ENCODE measurements at regions not wholly inside any gene's neighbourhood (a gene's known extent, or its start where the extent isn't known, plus 50 kb on each side); places are given as distances from the start of the nearest gene placed in this dataset.

DNA sequence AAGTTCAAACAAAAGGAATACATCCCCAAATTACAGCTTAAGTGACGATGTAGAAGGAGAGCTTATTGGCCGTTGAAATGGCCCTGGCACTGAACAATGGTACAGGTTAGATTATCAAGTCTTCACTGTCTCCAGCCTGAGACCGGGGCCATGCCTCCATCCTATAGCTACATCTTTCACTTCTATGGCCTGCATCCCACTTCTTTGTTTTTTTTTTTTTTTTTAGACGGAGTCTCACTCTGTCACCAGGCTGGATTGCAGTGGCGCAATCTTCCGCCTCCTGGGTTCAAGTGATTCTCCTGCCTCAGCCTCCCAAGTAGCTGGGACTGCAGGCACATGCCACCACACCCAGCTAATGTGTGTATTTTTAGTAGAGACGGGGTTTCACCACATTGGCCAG is 464.6 kb downstream of the CDH26 start:
- Histone ChIP-seq H3K4me3 (ENCODE audit: insufficient read depth, low read depth, low read length) (no peak overlapping the region), H3K27me3 (ENCODE audit: control insufficient read depth, insufficient read depth, low read length, poor library complexity, severe bottlenecking) (no peaks in the 10 kb centered on the region), H3K4me1 (ENCODE audit: control insufficient read depth, insufficient read depth, low read length) (no peaks in the 10 kb centered on the region), H3K9me3 (ENCODE audit: control insufficient read depth, low read length) (no peaks in the 10 kb centered on the region), H3K36me3 (ENCODE audit: control insufficient read depth, insufficient read depth, low read length) (no peaks in the 10 kb centered on the region), H3K27ac (ENCODE audit: insufficient read depth, low read depth, low read length, poor library complexity, severe bottlenecking) (no peak overlapping the region)
- 91 to 92% methylated on average over 7 of the region's 7 CpGs for WGBS, 2 experiments

DNA sequence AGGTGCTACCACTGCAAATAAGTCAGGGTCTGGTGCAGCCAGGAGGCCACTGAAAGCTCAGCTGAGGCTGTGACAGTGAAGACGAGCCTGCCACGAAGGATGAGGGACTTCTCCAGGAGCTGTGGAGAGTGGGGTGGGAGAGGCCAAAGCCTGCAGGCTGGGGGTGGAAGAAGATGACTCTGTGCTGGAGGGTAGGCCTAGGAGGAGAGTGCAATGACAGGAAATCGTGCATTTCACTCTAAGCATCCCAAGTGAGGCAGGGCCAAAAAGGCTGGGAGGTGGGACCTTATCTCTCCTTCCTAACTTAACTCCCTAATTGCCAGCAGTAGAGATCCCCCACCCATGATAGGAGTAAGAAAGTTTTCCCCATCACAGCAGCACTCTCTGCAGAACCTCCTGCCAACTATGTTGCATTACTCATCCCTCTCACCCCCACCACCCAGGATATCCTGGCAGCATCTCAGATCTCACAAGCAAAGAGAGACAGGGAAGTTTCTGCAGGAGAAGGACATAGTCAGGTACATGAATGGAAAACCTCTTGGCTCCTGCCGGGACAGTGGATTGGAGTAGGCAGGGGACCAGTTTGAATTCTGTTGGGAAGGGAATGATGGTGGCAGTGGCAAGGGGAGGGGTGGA is 466.2 kb downstream of the CDH26 start:
- no peak overlapping the region for H3K4me3 ChIP-seq (ENCODE audit: insufficient read depth, low read depth, low read length)
- WGBS, 2 experiments, result 85 to 87% methylated on average over 4 of the region's 4 CpGs

GRCh38 chr20:60427516-60427915 is 469.3 kb downstream of the CDH26 start:
- Histone ChIP-seq H3K36me3 (ENCODE audit: control insufficient read depth, insufficient read depth, low read length) (no peaks in the 10 kb centered on the region), H3K27me3 (ENCODE audit: control insufficient read depth, insufficient read depth, low read length, poor library complexity, severe bottlenecking) (no peaks in the 10 kb centered on the region), H3K9me3 (ENCODE audit: control insufficient read depth, low read length) (no peaks in the 10 kb centered on the region), H3K4me1 (ENCODE audit: control insufficient read depth, insufficient read depth, low read length) (no peaks in the 10 kb centered on the region), H3K4me3 (ENCODE audit: insufficient read depth, low read depth, low read length) (no peak overlapping the region), H3K27ac (ENCODE audit: insufficient read depth, low read depth, low read length, poor library complexity, severe bottlenecking) (no peak overlapping the region)
- 92 to 97% methylated on average over 5 to 6 of the region's 6 CpGs for WGBS, 2 experiments

More for the DNA sequence above, 466.2 kb downstream of the CDH26 start:
- no peaks in the 10 kb centered on the region for H3K36me3 ChIP-seq (ENCODE audit: control insufficient read depth, insufficient read depth, low read length)
- no peaks in the 10 kb centered on the region for H3K9me3 ChIP-seq (ENCODE audit: control insufficient read depth, low read length)
- no peaks in the 10 kb centered on the region for H3K4me1 ChIP-seq (ENCODE audit: control insufficient read depth, insufficient read depth, low read length)
- H3K27ac ChIP-seq (ENCODE audit: insufficient read depth, low read depth, low read length, poor library complexity, severe bottlenecking), result no peak overlapping the region
- H3K27me3 ChIP-seq (ENCODE audit: control insufficient read depth, insufficient read depth, low read length, poor library complexity, severe bottlenecking), result no peaks in the 10 kb centered on the region

DNA sequence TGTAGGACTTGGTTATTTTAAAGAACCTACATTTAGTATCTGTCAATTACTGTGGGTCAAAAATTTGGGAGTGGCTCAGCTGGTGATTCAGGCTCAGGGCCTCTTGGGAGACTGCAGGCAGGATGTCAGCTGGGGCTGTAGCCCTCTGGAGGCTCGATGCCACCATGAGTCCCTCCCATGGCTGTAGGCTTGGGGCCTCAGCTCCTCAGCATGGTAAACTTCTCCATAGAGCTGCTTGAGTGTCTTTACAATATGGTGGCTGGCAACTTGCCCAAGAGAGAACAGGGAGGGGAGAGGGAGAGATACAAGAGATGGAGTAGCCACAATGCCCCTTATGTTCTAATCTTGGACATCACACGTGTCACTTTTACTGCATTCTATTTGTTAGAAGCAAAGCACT is 470.4 kb downstream of the CDH26 start:
- Histone ChIP-seq H3K4me3 (ENCODE audit: insufficient read depth, low read depth, low read length) (no peak overlapping the region), H3K27ac (ENCODE audit: insufficient read depth, low read depth, low read length, poor library complexity, severe bottlenecking) (no peak overlapping the region), H3K4me1 (ENCODE audit: control insufficient read depth, insufficient read depth, low read length) (no peaks in the 10 kb centered on the region), H3K9me3 (ENCODE audit: control insufficient read depth, low read length) (no peaks in the 10 kb centered on the region), H3K27me3 (ENCODE audit: control insufficient read depth, insufficient read depth, low read length, poor library complexity, severe bottlenecking) (no peaks in the 10 kb centered on the region), H3K36me3 (ENCODE audit: control insufficient read depth, insufficient read depth, low read length) (no peaks in the 10 kb centered on the region)
- 92 to 93% methylated on average over 2 of the region's 2 CpGs for WGBS, 2 experiments

GRCh38 chr20:60430516-60431001 is 472.3 kb downstream of the CDH26 start:
- 94 to 95% methylated on average over 14 of the region's 14 CpGs for WGBS, 2 experiments
- Histone ChIP-seq H3K27me3 (ENCODE audit: control insufficient read depth, insufficient read depth, low read length, poor library complexity, severe bottlenecking) (no peaks in the 10 kb centered on the region), H3K4me1 (ENCODE audit: control insufficient read depth, insufficient read depth, low read length) (no peaks in the 10 kb centered on the region), H3K9me3 (ENCODE audit: control insufficient read depth, low read length) (no peaks in the 10 kb centered on the region), H3K27ac (ENCODE audit: insufficient read depth, low read depth, low read length, poor library complexity, severe bottlenecking) (no peak overlapping the region), H3K36me3 (ENCODE audit: control insufficient read depth, insufficient read depth, low read length) (no peaks in the 10 kb centered on the region), H3K4me3 (ENCODE audit: insufficient read depth, low read depth, low read length) (no peak overlapping the region)

DNA sequence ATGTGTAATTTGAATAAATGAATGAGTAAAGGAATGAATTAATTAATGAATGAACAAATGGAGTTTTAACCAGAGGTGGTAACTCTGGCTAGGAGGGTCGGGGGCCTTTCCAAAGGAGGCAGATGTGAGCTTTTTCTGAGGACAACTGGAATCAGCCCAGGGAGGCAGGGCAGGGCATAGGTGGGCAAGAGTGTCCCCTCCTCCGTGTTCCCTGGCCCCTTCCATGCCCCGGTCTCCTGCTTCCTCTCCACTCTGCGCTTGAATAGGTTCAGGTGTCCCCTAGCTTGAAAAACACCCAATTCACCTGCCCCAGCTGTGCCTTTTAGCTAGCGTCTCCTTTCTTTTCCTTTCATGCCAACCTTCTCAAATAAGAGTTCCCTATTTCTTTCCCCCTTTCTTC is 473.1 kb downstream of the CDH26 start:
- H3K27ac ChIP-seq (ENCODE audit: insufficient read depth, low read depth, low read length, poor library complexity, severe bottlenecking), result no peak overlapping the region
- H3K9me3 ChIP-seq (ENCODE audit: control insufficient read depth, low read length), result no peaks in the 10 kb centered on the region
- no peaks in the 10 kb centered on the region for H3K27me3 ChIP-seq (ENCODE audit: control insufficient read depth, insufficient read depth, low read length, poor library complexity, severe bottlenecking)
- H3K4me3 ChIP-seq (ENCODE audit: insufficient read depth, low read depth, low read length), result no peak overlapping the region
- H3K36me3 ChIP-seq (ENCODE audit: control insufficient read depth, insufficient read depth, low read length), result no peaks in the 10 kb centered on the region
- WGBS, 2 experiments, result 86 to 88% methylated on average over 5 of the region's 5 CpGs
- H3K4me1 ChIP-seq (ENCODE audit: control insufficient read depth, insufficient read depth, low read length), result no peaks in the 10 kb centered on the region

DNA sequence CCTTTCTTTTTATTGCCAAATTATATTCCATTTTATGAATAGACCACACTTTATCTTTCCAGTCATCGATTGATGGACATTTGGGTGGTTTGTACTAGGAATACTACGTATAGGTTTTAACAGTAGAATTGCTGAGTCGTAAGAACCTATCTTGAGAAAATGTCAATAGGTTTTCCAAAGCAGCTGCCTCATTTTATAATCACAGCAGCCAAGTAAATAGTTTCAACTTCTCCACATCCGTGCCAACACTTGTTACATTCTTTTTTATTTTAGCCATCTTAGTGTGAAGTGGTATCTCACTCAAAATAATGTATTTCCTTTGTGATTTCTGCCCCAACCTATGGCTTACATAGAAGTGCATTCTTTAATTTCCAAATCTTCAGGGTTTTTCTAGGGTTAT is 479.2 kb downstream of the CDH26 start:
- 73 to 100% methylated on average over 3 of the region's 4 CpGs for WGBS, 2 experiments

GRCh38 chr20:60446267-60447111 is 488.3 kb downstream of the CDH26 start:
- no peaks in the 10 kb centered on the region for H3K4me1 ChIP-seq (ENCODE audit: control insufficient read depth, insufficient read depth, low read length)
- H3K36me3 ChIP-seq (ENCODE audit: control insufficient read depth, insufficient read depth, low read length), result no peaks in the 10 kb centered on the region
- no peak overlapping the region for H3K4me3 ChIP-seq (ENCODE audit: insufficient read depth, low read depth, low read length)
- WGBS, 2 experiments, result 92 to 95% methylated on average over 7 to 9 of the region's 9 CpGs
- H3K9me3 ChIP-seq (ENCODE audit: control insufficient read depth, low read length), result no peaks in the 10 kb centered on the region
- no peak overlapping the region for H3K27ac ChIP-seq (ENCODE audit: insufficient read depth, low read depth, low read length, poor library complexity, severe bottlenecking)
- H3K27me3 ChIP-seq (ENCODE audit: control insufficient read depth, insufficient read depth, low read length, poor library complexity, severe bottlenecking), result no peaks in the 10 kb centered on the region

More for the DNA sequence above, 479.2 kb downstream of the CDH26 start:
- no peaks in the 10 kb centered on the region for H3K9me3 ChIP-seq (ENCODE audit: control insufficient read depth, low read length)
- no peak overlapping the region for H3K27ac ChIP-seq (ENCODE audit: insufficient read depth, low read depth, low read length, poor library complexity, severe bottlenecking)
- H3K27me3 ChIP-seq (ENCODE audit: control insufficient read depth, insufficient read depth, low read length, poor library complexity, severe bottlenecking), result no peaks in the 10 kb centered on the region
- H3K36me3 ChIP-seq (ENCODE audit: control insufficient read depth, insufficient read depth, low read length), result no peaks in the 10 kb centered on the region
- H3K4me1 ChIP-seq (ENCODE audit: control insufficient read depth, insufficient read depth, low read length), result no peaks in the 10 kb centered on the region
- no peak overlapping the region for H3K4me3 ChIP-seq (ENCODE audit: insufficient read depth, low read depth, low read length)

DNA sequence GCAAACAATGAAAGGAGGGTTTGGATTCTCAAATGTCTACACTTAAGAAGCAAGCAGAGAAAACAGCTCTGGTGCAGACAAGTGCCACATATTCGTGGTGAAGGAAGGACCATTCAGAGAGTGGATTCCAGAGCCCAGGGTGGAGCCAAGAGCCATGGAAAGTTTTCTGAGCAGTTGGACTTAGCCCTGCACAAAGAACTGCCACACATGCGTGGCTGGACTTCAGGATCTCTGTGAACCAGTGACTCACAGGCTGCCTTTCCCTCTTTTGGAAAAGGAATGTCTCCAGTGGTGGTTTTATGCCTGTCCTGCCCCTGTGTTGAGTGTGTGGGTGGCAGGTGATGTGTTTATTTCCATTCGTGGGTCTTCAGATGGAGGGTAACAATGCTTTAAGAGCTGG is 489.5 kb downstream of the CDH26 start:
- Histone ChIP-seq H3K4me1 (ENCODE audit: control insufficient read depth, insufficient read depth, low read length) (no peaks in the 10 kb centered on the region), H3K9me3 (ENCODE audit: control insufficient read depth, low read length) (no peaks in the 10 kb centered on the region), H3K27me3 (ENCODE audit: control insufficient read depth, insufficient read depth, low read length, poor library complexity, severe bottlenecking) (no peaks in the 10 kb centered on the region), H3K27ac (ENCODE audit: insufficient read depth, low read depth, low read length, poor library complexity, severe bottlenecking) (no peak overlapping the region), H3K4me3 (ENCODE audit: insufficient read depth, low read depth, low read length) (no peak overlapping the region), H3K36me3 (ENCODE audit: control insufficient read depth, insufficient read depth, low read length) (no peaks in the 10 kb centered on the region)
- 90 to 91% methylated on average over 3 of the region's 3 CpGs for WGBS, 2 experiments

GRCh38 chr20:60453388-60454246 is 495.4 kb downstream of the CDH26 start:
- Histone ChIP-seq H3K27ac (ENCODE audit: insufficient read depth, low read depth, low read length, poor library complexity, severe bottlenecking) (no peak overlapping the region), H3K4me1 (ENCODE audit: control insufficient read depth, insufficient read depth, low read length) (no peaks in the 10 kb centered on the region), H3K9me3 (ENCODE audit: control insufficient read depth, low read length) (no peaks in the 10 kb centered on the region), H3K27me3 (ENCODE audit: control insufficient read depth, insufficient read depth, low read length, poor library complexity, severe bottlenecking) (no peaks in the 10 kb centered on the region), H3K36me3 (ENCODE audit: control insufficient read depth, insufficient read depth, low read length) (no peaks in the 10 kb centered on the region), H3K4me3 (ENCODE audit: insufficient read depth, low read depth, low read length) (no peak overlapping the region)
- WGBS, 2 experiments, result 85 to 87% methylated on average over 11 of the region's 11 CpGs
